ELR (cell line): ENCODE measurements at regions not wholly inside any gene's neighbourhood (a gene's known extent, or its start where the extent isn't known, plus 50 kb on each side); places are given as distances from the start of the nearest gene placed in this dataset.

ENCODE experiments used
- DNase-seq: peaks from one replicate; pipeline ENCODE4 v3.0.0-alpha.2; 2015; ENCODE audit warnings: low read depth

GRCh38 chr5:74153255-74153790, 487.2 kb downstream of the ENC1 start:
- no peak for DNase-seq

DNA sequence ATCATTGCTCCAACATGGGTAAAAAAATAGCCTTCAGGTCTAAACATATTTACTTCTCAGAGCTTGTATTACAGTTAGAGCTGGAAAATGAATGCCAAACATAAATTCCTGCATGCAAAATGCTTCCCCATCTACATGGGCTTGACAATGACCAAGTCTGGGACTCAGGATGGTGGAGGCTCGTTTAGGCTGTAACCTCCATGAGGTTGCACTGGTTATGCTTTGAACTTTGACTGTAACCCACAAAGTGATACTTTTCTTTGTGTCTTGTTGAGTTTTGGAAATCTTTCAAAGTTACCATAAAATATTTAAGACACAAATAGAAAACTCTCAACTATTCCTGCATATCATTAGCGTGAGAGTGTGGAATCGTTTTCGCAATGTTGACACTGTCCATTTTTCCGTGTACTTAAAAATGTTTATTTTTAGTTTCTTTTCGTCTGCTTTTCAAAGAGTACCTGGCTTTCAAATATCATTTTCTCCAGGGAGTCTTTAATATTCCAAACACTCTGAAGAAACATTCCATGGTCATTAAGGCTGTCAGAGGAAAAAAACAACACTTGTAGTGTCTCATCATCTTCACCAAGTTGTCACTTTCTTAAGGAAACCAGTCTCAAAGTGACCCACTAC, 487.8 kb downstream of the ENC1 start:
- DNase-seq = no peak

DNA sequence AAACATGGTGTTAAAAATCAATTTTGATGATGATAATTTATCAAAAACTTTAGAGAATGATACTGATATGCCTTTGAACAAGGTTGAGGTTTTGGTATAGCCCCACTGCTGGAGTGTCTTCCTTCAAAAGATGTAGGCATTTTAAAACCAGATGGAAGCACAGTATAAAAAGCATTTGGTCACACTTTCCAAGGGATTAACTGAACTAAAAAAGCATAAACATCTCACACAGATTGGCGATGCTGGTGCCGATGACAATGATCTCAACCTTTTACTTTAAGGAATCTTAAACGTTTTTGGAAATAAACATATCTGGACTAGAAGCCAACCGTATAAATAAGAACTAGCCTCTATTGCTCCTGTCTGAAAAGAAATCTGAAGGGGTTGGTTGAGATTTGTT, 488.4 kb downstream of the ENC1 start:
- DNase-seq = no peak

DNA sequence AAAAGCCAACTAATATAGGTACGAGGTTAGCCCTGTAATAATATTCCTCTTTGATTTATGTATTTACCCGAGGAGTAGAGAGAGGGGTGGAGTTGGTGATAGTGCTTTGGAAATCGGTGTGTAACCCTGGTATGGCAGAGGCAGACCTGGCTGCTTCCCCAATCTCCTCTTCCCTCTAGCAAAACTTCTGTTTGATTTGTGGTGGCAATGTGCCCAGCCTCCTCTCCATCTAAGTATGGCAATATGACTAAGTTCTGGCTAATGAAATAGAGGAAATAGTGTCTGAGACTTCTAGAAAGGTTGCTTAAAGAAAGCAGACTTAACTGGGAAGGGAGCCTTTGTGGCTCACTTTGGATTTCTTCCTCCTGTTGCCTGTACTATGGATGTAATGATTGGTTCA, 491.1 kb downstream of the ENC1 start:
- DNase-seq = peak; percentile 77

DNA sequence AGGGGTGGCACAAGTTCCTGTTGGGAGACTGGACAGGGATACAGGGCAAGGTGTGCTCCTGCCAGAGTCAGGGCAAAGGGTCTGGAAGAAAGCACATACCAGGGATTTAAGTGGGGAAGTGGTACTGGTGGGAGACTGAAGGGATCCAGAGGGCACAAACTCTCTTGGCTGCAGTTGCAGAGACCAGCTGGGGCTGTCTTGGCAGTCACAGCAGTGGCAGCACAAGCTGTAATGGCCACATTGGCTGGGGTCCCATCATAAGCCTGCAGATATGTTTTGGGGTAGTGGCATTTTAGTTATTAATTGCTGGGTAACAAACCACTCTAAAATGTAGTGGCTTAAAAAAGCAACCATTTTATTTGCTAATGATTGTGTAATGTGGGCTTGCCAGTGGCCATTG, 492.2 kb downstream of the ENC1 start:
- DNase-seq = no peak

DNA sequence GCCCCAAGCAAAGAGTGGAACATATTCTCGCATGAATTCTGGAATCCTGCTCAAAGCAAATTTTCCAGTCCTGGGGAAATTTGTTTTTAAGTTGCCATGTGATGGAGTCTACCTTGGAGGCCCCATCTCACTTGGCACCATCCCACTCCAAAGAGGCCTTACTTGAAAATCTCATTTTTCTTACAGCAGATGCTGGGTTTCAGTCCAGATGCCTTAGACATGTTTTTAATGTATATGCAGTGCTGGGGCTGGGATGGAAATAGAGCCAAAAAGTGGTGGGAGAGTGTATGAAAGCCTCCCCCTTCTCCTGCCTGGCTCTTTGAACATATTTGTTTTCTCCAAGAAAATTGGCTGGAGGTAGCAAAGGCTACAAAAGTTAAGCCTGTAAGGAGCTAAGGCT, 493.7 kb downstream of the ENC1 start:
- DNase-seq = no peak

- DNase-seq = no peak
Observed at GRCh38 chr5:74145951-74146350, 494.6 kb downstream of the ENC1 start.

- no peak for DNase-seq
Observed at GRCh38 chr5:74143721-74144330, 496.7 kb downstream of the ENC1 start.

- DNase-seq = no peak
Observed at GRCh38 chr5:74143151-74143550, 497.4 kb downstream of the ENC1 start.

DNA sequence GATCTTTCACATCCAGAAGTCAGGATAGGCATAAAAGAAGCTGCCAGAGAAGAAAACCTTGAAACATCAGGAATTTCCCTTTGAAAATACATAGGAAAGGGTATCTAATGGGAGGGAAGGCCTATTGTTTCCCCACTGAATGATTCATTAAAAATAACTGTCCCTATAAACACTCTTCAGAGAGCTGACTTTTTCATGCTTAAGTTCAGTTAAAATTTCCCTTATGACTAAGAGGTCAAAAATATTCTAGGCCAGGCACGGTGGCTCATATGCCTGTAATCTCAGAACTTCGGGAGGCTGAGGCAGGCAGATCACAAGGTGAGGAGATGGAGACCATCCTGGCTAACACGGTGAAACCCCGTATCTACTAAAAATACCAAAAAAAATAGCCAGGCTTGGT, 499.5 kb downstream of the ENC1 start:
- DNase-seq = peak; percentile 87

- DNase-seq = no peak
Observed at GRCh38 chr5:74140409-74140808, 500.1 kb downstream of the ENC1 start.

DNA sequence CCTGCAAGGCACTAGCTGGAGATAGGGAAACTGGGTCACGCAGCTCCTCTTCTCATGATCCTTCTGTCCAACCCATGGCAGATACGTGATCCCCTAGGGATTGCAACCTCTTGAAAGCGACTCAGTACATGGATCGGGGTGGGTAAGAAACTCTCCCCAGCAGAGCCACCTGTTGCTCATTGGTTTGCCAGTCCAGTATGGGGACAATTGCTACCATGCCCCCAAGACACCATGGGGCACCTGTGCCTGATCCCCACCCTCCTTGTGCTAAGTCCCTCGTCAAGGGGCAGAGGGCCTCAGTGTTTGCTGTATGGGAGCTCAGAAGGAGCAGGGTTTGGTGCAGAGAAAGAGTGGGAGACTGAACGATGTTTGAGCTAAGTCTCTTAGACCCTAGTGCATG, 500.9 kb downstream of the ENC1 start:
- no peak for DNase-seq

DNA sequence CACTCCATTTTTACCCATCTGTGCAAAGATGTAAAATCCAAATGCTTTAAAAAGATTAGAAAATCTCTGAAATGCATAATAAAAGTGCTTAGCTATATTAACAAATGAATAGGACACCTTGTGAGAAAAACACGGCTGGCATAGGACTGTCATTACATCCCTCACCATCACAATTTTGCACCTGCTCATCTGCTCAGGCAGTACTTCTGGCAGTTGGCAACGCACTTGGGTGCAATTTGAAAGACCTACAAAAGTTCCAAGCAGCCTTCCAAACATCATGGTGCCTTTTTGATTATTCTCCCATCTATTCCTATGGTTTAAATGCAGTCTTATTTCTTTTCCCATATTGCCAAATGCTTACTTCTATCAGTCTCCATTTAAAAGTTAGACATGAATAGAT, 501.8 kb downstream of the ENC1 start:
- no peak for DNase-seq

GRCh38 chr5:74136276-74136825, 504.2 kb downstream of the ENC1 start:
- DNase-seq = no peak

GRCh38 chr5:74135033-74135432, 505.5 kb downstream of the ENC1 start:
- DNase-seq = no peak

GRCh38 chr5:74132485-74132884, 506.5 kb downstream of the ARHGEF28 start:
- DNase-seq = no peak

DNA sequence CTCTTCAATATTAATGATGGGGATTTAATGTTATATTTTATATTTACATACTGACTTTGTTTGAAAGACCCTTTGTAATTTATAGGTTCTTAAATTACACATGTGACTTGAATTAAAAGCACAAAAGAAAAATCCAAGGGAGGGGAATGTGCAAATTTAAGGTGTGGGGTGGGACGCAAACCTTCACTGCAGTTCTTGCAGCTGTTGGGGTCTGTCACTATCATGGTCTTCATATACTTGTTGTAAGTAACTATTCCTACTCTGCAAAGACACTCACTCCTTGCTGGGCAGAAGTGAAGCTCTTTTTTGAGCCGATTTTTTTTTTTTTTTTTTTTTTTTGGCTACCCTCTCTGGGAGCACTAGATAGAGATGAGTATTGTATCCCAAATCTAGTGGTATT, 505.3 kb downstream of the ARHGEF28 start:
- no peak for DNase-seq

- DNase-seq = no peak
Observed at GRCh38 chr5:74130155-74130897, 504.3 kb downstream of the ARHGEF28 start.

GRCh38 chr5:74127381-74128320, 501.7 kb downstream of the ARHGEF28 start:
- peak; percentile 34 for DNase-seq

GRCh38 chr5:74126294-74126693, 500.3 kb downstream of the ARHGEF28 start:
- no peak for DNase-seq

GRCh38 chr5:74124826-74125225, 498.8 kb downstream of the ARHGEF28 start:
- DNase-seq = peak; percentile 18

DNA sequence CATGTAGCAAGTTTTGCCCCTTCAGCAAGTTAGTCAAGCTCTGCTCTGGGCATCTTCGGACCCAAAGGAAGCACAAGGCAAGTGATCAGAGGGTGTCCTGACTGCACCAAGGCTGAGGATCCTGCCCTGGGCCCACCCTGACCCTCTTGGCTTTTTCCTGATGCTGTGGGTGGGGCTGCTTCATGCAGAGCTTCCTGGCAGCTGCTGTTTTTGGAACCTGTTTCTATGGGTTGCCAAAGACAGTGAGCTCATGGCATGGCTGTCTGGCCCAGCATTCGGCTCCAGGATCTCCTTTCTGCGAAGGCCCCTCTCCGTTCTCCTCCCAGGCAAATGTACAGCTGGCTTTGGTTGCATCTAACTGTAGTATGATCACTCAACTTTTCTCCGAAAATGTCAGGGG, 497.9 kb downstream of the ARHGEF28 start:
- no peak for DNase-seq
